AG09319 (cell line): ENCODE measurements at regions not wholly inside any gene's neighbourhood (a gene's known extent, or its start where the extent isn't known, plus 50 kb on each side); places are given as distances from the start of the nearest gene placed in this dataset.
A peak's percentile ranks its signal among the peaks of the same experiment; 100 is the strongest.

Experiments
- DNase-seq: peaks from one replicate; pipeline ENCODE4 v3.0.0-alpha.2; 2010; ENCODE audit warnings: low read depth; ENCODE audit errors: extremely low read depth
- TF ChIP-seq, protein P1 (sequence below): IDR thresholded peaks from 2 replicates; pipeline ENCODE4 v1.5.1; 2011; ENCODE audit warnings: low read depth, mild to moderate bottlenecking, inconsistent platforms, low read length, moderate library complexity

GRCh38 chr2:105576440-105577241, 168.1 kb upstream of the NCK2 start:
- TF ChIP-seq, protein P1, sequence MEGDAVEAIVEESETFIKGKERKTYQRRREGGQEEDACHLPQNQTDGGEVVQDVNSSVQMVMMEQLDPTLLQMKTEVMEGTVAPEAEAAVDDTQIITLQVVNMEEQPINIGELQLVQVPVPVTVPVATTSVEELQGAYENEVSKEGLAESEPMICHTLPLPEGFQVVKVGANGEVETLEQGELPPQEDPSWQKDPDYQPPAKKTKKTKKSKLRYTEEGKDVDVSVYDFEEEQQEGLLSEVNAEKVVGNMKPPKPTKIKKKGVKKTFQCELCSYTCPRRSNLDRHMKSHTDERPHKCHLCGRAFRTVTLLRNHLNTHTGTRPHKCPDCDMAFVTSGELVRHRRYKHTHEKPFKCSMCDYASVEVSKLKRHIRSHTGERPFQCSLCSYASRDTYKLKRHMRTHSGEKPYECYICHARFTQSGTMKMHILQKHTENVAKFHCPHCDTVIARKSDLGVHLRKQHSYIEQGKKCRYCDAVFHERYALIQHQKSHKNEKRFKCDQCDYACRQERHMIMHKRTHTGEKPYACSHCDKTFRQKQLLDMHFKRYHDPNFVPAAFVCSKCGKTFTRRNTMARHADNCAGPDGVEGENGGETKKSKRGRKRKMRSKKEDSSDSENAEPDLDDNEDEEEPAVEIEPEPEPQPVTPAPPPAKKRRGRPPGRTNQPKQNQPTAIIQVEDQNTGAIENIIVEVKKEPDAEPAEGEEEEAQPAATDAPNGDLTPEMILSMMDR, result peak; percentile 56
- peak; percentile 24 for DNase-seq

- no peak for DNase-seq
- TF ChIP-seq, protein P1, result no peak
These were observed 168.7 kb upstream of the NCK2 start for GRCh38 chr2:105576050-105576439.

DNA sequence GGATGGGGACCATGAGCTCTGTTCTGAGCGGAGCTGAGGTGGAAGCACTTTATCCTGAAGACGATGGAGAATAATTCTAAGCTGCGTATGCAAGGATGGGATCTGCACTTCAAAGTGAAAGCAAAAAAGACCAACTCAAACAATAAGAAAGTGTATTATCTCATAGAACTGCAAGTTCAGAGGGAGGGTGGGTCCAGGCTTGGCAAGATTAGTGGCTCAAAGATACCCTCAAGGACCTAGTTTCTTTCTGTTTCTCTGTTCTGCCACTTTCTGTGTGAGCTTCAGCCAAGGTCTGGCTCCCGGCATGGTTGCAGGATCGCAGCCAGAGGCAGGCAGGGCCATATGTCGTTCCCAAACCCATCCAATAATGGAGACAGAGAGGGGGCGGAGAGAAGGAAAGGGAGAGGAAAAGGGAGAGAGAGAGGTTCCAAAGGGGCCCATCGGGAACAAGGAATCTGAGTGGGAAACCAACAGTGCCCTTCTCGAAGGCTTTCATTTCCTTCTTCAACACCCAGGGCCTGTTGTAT, 169.2 kb upstream of the NCK2 start:
- TF ChIP-seq, protein P1, result no peak
- no peak for DNase-seq

DNA sequence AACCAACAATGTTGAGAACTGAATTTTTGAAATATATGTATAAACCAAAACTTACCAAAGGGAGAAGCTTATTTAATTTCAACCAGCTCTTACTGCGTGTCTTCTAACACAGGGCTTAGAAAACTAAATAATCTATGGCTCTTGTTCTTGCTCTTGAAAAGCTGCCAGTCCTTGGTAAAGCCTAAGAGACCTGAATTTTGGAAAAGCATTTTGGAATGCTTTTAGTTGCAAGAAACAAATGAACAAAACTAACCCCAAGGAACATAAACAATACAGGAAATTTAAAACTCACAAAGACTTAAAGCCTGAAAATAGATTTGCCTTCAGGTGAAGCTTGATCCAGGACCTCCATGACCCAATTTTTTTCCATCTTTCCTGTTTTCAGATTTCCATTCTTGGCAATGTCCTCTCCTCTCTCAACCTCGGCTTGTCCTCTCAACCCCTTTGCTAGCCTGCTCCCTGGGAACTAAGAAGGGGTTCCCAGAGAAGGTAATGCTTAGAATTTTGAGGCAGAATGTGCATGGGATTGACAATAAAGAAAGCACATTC, 169.8 kb upstream of the NCK2 start:
- TF ChIP-seq, protein P1, result no peak
- no peak for DNase-seq

DNA sequence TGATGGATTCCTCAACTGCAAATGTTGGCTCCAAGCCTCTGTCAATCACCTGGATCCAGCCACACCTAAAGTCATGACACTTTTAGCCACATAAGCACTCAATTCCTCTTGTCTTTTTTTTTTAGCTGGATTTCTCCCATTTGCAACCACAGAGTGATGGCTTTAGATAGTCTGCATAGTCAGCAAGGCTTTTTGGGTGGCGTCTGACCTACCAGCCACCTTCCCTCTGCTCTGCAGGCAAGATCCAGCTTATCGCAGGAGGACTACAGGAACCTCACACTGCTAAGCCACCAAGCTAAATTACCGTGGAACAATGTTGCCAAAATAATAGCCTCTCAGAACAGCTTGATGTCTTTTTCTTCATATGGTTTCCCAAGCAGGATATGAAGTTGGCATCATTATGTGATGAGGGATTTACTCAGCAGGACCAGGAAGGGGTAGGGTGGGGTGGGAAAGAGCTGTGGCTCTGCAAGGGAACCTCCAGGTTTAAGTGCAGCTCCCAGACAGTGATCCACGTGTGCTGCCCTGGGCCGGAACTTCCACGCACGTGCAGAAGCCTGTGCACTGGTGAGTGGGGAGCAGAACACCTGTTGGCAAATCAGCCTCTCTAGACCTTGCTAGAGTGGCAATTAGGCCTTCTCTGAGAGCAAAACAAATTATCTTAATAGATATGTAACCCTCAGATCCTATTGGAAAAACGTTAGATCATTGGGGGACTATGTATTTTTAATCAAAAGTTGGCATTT, 170.6 kb upstream of the NCK2 start:
- TF ChIP-seq, protein P1, result no peak
- DNase-seq, result no peak

GRCh38 chr2:105573490-105573889, 171.2 kb upstream of the NCK2 start:
- DNase-seq, result no peak
- TF ChIP-seq, protein P1, result no peak

GRCh38 chr2:105571445-105571987, 172.7 kb upstream of the FHL2 start:
- DNase-seq, result no peak
- TF ChIP-seq, protein P1, result no peak
